Kidney (tissue), 13 donors: ENCODE measurements at regions not wholly inside any gene's neighbourhood (a gene's known extent, or its start where the extent isn't known, plus 50 kb on each side); places are given as distances from the start of the nearest gene placed in this dataset.

Source experiments
- DNase-seq, 5 donors: peaks; one replicate each; pipeline ENCODE4 v3.0.0-alpha.2; 2013 to 2020
- FAIRE-seq: peaks from 2 replicates; lab custom pipeline; 2012; peaks lifted over from hg19 to GRCh38; lab: Jason Lieb, UNC
- H3K27ac ChIP-seq, 2 donors: one replicate each; pipeline ENCODE4 v1.7.0; 2013; ENCODE audit warnings: low read depth in 2 of 2, low read length in 2 of 2, inconsistent platforms in 1 of 2
- H3K27me3 ChIP-seq: one replicate; pipeline ENCODE4 v1.7.1; 2013; ENCODE audit warnings: low read length, inconsistent platforms; ENCODE audit not compliant: control insufficient read depth, insufficient read depth
- H3K36me3 ChIP-seq, 3 donors: one replicate each; pipeline versions ENCODE4 v1.7.0 to v1.7.1; 2013; ENCODE audit warnings: low read length in 3 of 3, control low read depth in 1 of 3, inconsistent platforms in 1 of 3; ENCODE audit not compliant: insufficient read depth in 3 of 3, control insufficient read depth in 2 of 3
- H3K4me1 ChIP-seq, 3 donors: one replicate each; pipeline versions ENCODE4 v1.7.0 to v1.7.1; 2013; ENCODE audit warnings: low read length in 3 of 3, inconsistent platforms in 1 of 3, low read depth in 1 of 3; ENCODE audit not compliant: control insufficient read depth in 2 of 3, insufficient read depth in 2 of 3
- H3K4me3 ChIP-seq, 3 donors: one replicate each; pipeline versions ENCODE4 v1.7.0 to v1.8.1; 2013; ENCODE audit warnings: low read length in 3 of 3, control low read depth in 1 of 3, inconsistent platforms in 1 of 3
- H3K9ac ChIP-seq, 3 donors: one replicate each; pipeline versions ENCODE4 v1.7.0 to v1.7.1; 2013; ENCODE audit warnings: low read length in 3 of 3, control low read depth in 1 of 3, inconsistent platforms in 1 of 3
- H3K9me3 ChIP-seq, 3 donors: one replicate each; pipeline versions ENCODE4 v1.7.0 to v1.7.1; 2013; ENCODE audit warnings: low read length in 3 of 3, control low read depth in 1 of 3, inconsistent platforms in 1 of 3; ENCODE audit not compliant: control insufficient read depth in 2 of 3, insufficient read depth in 1 of 3
- intact Hi-C: fragments of 100-400 bp; cut with DNase I; formaldehyde crosslinking; loops from one replicate; pipeline ENCODE4 v1.11.1; 2022
- TF ChIP-seq, protein P1 (sequence below): IDR thresholded peaks from 3 replicates; pipeline ENCODE4 v1.5.1; 2012; ENCODE audit warnings: mild to moderate bottlenecking, moderate library complexity, borderline replicate concordance; ENCODE audit not compliant: insufficient read depth; ENCODE audit errors: extremely low read depth
- donor health status: control.
- donor health status: control.
- donor health status: control.
- donor health status: control.
- donor health status: control.
- donor health status: DM: yes; HTN: yes; CAD: no.
- donor health status: Normal renal cell carcinoma (clear cell type).

GRCh38 chr4:151459375-151459774 is 50.4 kb downstream of the FHIP1A start:
- Histone ChIP-seq H3K4me1 (peaks cover 0 to 4% (median 4%) of the 10 kb centered on the region in 3 donors), H3K36me3 (no peaks in the 10 kb centered on the region), H3K4me3 (peak overlapping the region in 1 of 3 donors; percentile 17), H3K9ac (no peak overlapping the region), H3K9me3 (no peaks in the 10 kb centered on the region), H3K27me3 (no peaks in the 10 kb centered on the region), H3K27ac (peak overlapping the region in 1 of 2 donors; percentile 8)
- peak in 2 of 5 donors; percentile 26 to 44 for DNase-seq
- intact Hi-C loops: no loop called here
- FAIRE-seq: no peak
- TF ChIP-seq, protein P1, sequence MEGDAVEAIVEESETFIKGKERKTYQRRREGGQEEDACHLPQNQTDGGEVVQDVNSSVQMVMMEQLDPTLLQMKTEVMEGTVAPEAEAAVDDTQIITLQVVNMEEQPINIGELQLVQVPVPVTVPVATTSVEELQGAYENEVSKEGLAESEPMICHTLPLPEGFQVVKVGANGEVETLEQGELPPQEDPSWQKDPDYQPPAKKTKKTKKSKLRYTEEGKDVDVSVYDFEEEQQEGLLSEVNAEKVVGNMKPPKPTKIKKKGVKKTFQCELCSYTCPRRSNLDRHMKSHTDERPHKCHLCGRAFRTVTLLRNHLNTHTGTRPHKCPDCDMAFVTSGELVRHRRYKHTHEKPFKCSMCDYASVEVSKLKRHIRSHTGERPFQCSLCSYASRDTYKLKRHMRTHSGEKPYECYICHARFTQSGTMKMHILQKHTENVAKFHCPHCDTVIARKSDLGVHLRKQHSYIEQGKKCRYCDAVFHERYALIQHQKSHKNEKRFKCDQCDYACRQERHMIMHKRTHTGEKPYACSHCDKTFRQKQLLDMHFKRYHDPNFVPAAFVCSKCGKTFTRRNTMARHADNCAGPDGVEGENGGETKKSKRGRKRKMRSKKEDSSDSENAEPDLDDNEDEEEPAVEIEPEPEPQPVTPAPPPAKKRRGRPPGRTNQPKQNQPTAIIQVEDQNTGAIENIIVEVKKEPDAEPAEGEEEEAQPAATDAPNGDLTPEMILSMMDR: no peak

GRCh38 chr4:151460434-151460833 is 51.5 kb downstream of the FHIP1A start:
- Histone ChIP-seq H3K27ac (no peak overlapping the region), H3K4me1 (peaks cover 0 to 4% (median 4%) of the 10 kb centered on the region in 3 donors), H3K27me3 (no peaks in the 10 kb centered on the region), H3K36me3 (no peaks in the 10 kb centered on the region), H3K9me3 (no peaks in the 10 kb centered on the region), H3K4me3 (no peak overlapping the region), H3K9ac (no peak overlapping the region)
- TF ChIP-seq, protein P1: no peak
- DNase-seq (no peak), FAIRE-seq (no peak)
- intact Hi-C loops: no loop called here

GRCh38 chr4:151462554-151462953 is 53.6 kb downstream of the FHIP1A start:
- no peaks in the 10 kb centered on the region for H3K27me3 ChIP-seq
- TF ChIP-seq, protein P1: no peak
- H3K9ac ChIP-seq: no peak overlapping the region
- intact Hi-C loops: no loop called here
- no peak overlapping the region for H3K27ac ChIP-seq
- H3K9me3 ChIP-seq: no peaks in the 10 kb centered on the region
- DNase-seq (no peak), FAIRE-seq (no peak)
- no peak overlapping the region for H3K4me3 ChIP-seq
- peaks cover 0 to 4% (median 4%) of the 10 kb centered on the region in 3 donors for H3K4me1 ChIP-seq
- no peaks in the 10 kb centered on the region for H3K36me3 ChIP-seq
